GM23338 (cell line): ENCODE measurements at regions not wholly inside any gene's neighbourhood (a gene's known extent, or its start where the extent isn't known, plus 50 kb on each side); places are given as distances from the start of the nearest gene placed in this dataset.

Experiments
- ATAC-seq: fragments of 200-7000 bp; cut with Tn5 transposase; 3 replicates; pipeline ENCODE4 v1.9.1; 2020
- DNase-seq: peaks from one replicate; pipeline ENCODE4 v3.0.0-alpha.2; 2015; ENCODE audit warnings: low spot score
- H2AFZ ChIP-seq: fragments of 200-600 bp; sonication (generic); 2 replicates; pipeline ENCODE4 v1.8.0; 2016; ENCODE audit warnings: antibody characterized with exemption, mild to moderate bottlenecking, moderate library complexity
- H3F3A ChIP-seq: fragments of 200-600 bp; sonication (generic); replicated peaks from 2 replicates; pipeline ENCODE4 v1.8.0; 2017; ENCODE audit warnings: antibody characterized with exemption, mixed run types, low read depth
- H3K27ac ChIP-seq: fragments of 200-600 bp; sonication (generic); 2 replicates; pipeline ENCODE4 v1.6.1; 2016; ENCODE audit warnings: low read depth
- H3K27me3 ChIP-seq: fragments of 200-600 bp; sonication (generic); 2 replicates; pipeline ENCODE4 v1.8.0; 2016; ENCODE audit warnings: mild to moderate bottlenecking, mixed run types, moderate library complexity; ENCODE audit not compliant: insufficient read depth
- H3K36me3 ChIP-seq: fragments of 200-600 bp; sonication (generic); 2 replicates; pipeline ENCODE4 v1.8.0; 2016; ENCODE audit warnings: mild to moderate bottlenecking; ENCODE audit not compliant: insufficient read depth
- H3K4me1 ChIP-seq: fragments of 200-600 bp; sonication (generic); 2 replicates; pipeline ENCODE4 v1.8.0; 2016; ENCODE audit warnings: mild to moderate bottlenecking, moderate library complexity; ENCODE audit not compliant: insufficient read depth
- H3K4me2 ChIP-seq: fragments of 200-600 bp; sonication (generic); 2 replicates; pipeline ENCODE4 v1.7.1; 2017; ENCODE audit warnings: mixed run types
- H3K4me3 ChIP-seq: fragments of 200-600 bp; sonication (generic); 2 replicates; pipeline ENCODE4 v1.6.1; 2016; ENCODE audit warnings: mixed run types
- H3K79me2 ChIP-seq: fragments of 200-600 bp; sonication (generic); replicated peaks from 2 replicates; pipeline ENCODE4 v1.8.0; 2017; ENCODE audit warnings: mild to moderate bottlenecking; ENCODE audit not compliant: insufficient read depth
- H3K9me2 ChIP-seq: fragments of 200-600 bp; sonication (generic); 2 replicates; pipeline ENCODE4 v1.8.0; 2017; ENCODE audit not compliant: insufficient read depth
- H4K20me1 ChIP-seq: fragments of 200-600 bp; sonication (generic); replicated peaks from 2 replicates; pipeline ENCODE4 v1.8.0; 2017; ENCODE audit warnings: mild to moderate bottlenecking; ENCODE audit not compliant: insufficient read depth
- H3K27ac Mint-ChIP-seq: 2 replicates; pipeline ENCODE4 v1.8.0; 2020; ENCODE audit warnings: inconsistent platforms, mild to moderate bottlenecking, moderate library complexity, mixed read lengths
- H3K27me3 Mint-ChIP-seq: 3 replicates; pipeline ENCODE4 v1.8.0; 2022; ENCODE audit warnings: low read depth, mild to moderate bottlenecking, moderate library complexity, mixed read lengths, inconsistent platforms; ENCODE audit not compliant: insufficient read depth, poor library complexity
- H3K36me3 Mint-ChIP-seq: 3 replicates; pipeline ENCODE4 v1.8.0; 2021; ENCODE audit warnings: low read depth, mild to moderate bottlenecking, inconsistent platforms, moderate library complexity, mixed read lengths
- H3K4me1 Mint-ChIP-seq: 3 replicates; pipeline ENCODE4 v1.8.0; 2020; ENCODE audit warnings: mild to moderate bottlenecking, inconsistent platforms, mixed read lengths
- H3K4me3 Mint-ChIP-seq: 3 replicates; pipeline ENCODE4 v1.8.0; 2021; ENCODE audit warnings: moderate library complexity, mild to moderate bottlenecking, inconsistent platforms, mixed read lengths
- H3K9me3 Mint-ChIP-seq: 3 replicates; pipeline ENCODE4 v1.8.0; 2020; ENCODE audit warnings: moderate library complexity, mild to moderate bottlenecking, inconsistent platforms, mixed read lengths
- CREB1 ChIP-seq: fragments of 250-450 bp; sonication (Bioruptor Pico); IDR thresholded peaks from 2 replicates; pipeline ENCODE4 v1.5.0; 2020; ENCODE audit warnings: low read depth, mild to moderate bottlenecking, moderate library complexity
- CTCF ChIP-seq, 2 experiments: fragments of 200-600 bp in 1 of 2; sonication (generic) in 1 of 2; conservative IDR thresholded peaks; 2 replicates each; pipeline versions ENCODE4 v1.5.1 to v1.6.1; 2016 to 2017; ENCODE audit warnings: antibody characterized with exemption in 2 of 2, low read depth in 2 of 2, mild to moderate bottlenecking in 2 of 2, moderate library complexity in 1 of 2
- ETS1 ChIP-seq: IDR thresholded peaks from 2 replicates; pipeline ENCODE4 v1.6.1; 2016; ENCODE audit warnings: antibody characterized with exemption
- EZH2 ChIP-seq: fragments of 200-600 bp; sonication (generic); IDR thresholded peaks from one replicate; pipeline ENCODE4 v1.8.0; 2017; ENCODE audit warnings: antibody characterized with exemption, mild to moderate bottlenecking, low read depth; ENCODE audit not compliant: unreplicated experiment
- EZH2phosphoT487 ChIP-seq: fragments of 200-600 bp; sonication (generic); IDR thresholded peaks from one replicate; pipeline ENCODE4 v1.8.1; 2018; ENCODE audit warnings: antibody characterized with exemption; ENCODE audit not compliant: unreplicated experiment
- JUNB ChIP-seq: IDR thresholded peaks from one replicate; pipeline ENCODE4 v1.6.1; 2016; ENCODE audit warnings: antibody characterized with exemption; ENCODE audit not compliant: unreplicated experiment
- NANOG ChIP-seq: IDR thresholded peaks from 2 replicates; pipeline ENCODE4 v1.6.1; 2016; ENCODE audit warnings: antibody characterized with exemption, borderline replicate concordance
- POLR2AphosphoS5 ChIP-seq: IDR thresholded peaks from 2 replicates; pipeline ENCODE4 v1.6.1; 2016; ENCODE audit warnings: antibody characterized with exemption, low read depth
- REST ChIP-seq: IDR thresholded peaks from one replicate; pipeline ENCODE4 v1.6.1; 2018; ENCODE audit warnings: antibody characterized with exemption; ENCODE audit not compliant: unreplicated experiment
- STAT1 ChIP-seq: IDR thresholded peaks from one replicate; pipeline ENCODE4 v1.6.1; 2016; ENCODE audit warnings: antibody characterized with exemption; ENCODE audit not compliant: unreplicated experiment
- ZNF114 ChIP-seq: fragments of 250-450 bp; sonication (Bioruptor Pico); IDR thresholded peaks from 2 replicates; pipeline ENCODE4 v1.5.0; 2020; ENCODE audit warnings: mild to moderate bottlenecking, moderate library complexity
- ZNF331 ChIP-seq: fragments of 250-450 bp; sonication (Bioruptor Pico); IDR thresholded peaks from 2 replicates; pipeline ENCODE4 v1.5.0; 2020; ENCODE audit warnings: low read depth, mild to moderate bottlenecking, moderate library complexity
- ZNF462 ChIP-seq: fragments of 250-450 bp; sonication (Bioruptor Pico); IDR thresholded peaks from 2 replicates; pipeline ENCODE4 v1.5.0; 2020; ENCODE audit warnings: mild to moderate bottlenecking, moderate library complexity

GRCh38 chr18:51865538-51865937 is 474.5 kb upstream of the DCC start:
- Histone ChIP-seq H3K4me2 (no peak overlapping the region), H3K9me2 (no peaks in the 10 kb centered on the region), H3F3A (no peaks in the 10 kb centered on the region), H4K20me1 (no peaks in the 10 kb centered on the region), H3K4me3 (no peak overlapping the region), H3K27ac (no peak overlapping the region), H3K36me3 (no peaks in the 10 kb centered on the region), H3K27me3 (no peaks in the 10 kb centered on the region), H2AFZ (no peak overlapping the region), H3K4me1 (no peaks in the 10 kb centered on the region), H3K79me2 (no peaks in the 10 kb centered on the region)
- no peaks in the 10 kb centered on the region for H3K27me3 Mint-ChIP-seq
- H3K27ac Mint-ChIP-seq, result no peak overlapping the region
- no peak for ATAC-seq
- no peak overlapping the region for H3K4me3 Mint-ChIP-seq
- no peaks in the 10 kb centered on the region for H3K4me1 Mint-ChIP-seq
- peaks cover 8% of the 10 kb centered on the region; the same call in 2 of the 3 replicates for H3K36me3 Mint-ChIP-seq
- H3K9me3 Mint-ChIP-seq, result peaks cover 35% of the 10 kb centered on the region
- TF ChIP-seq REST, result no peak
- no peak for TF ChIP-seq ZNF114 (CRISPR knock-in tag)
- no peak for TF ChIP-seq ETS1
- no peak for TF ChIP-seq STAT1
- TF ChIP-seq ZNF331 (CRISPR knock-in tag), result no peak
- no peak for TF ChIP-seq ZNF462
- TF ChIP-seq JUNB, result no peak
- TF ChIP-seq EZH2phosphoT487, result no peak
- no peak for TF ChIP-seq CTCF (conservative IDR thresholded peaks at IDR 0.05; ENCODE audit: low read depth in 2 of 2)
- no peak for TF ChIP-seq CREB1 (CRISPR knock-in tag)
- no peak for TF ChIP-seq EZH2
- TF ChIP-seq NANOG, result no peak
- TF ChIP-seq POLR2AphosphoS5, result no peak
- no peak for DNase-seq
